HepG2 (cell line): ENCODE measurements at regions not wholly inside any gene's neighbourhood (a gene's known extent, or its start where the extent isn't known, plus 50 kb on each side); places are given as distances from the start of the nearest gene placed in this dataset.

Source experiments
- ATAC-seq: fragments of 200-7000 bp; cut with Tn5 transposase; 3 replicates; pipeline ENCODE4 v1.9.1; 2020; ENCODE audit warnings: mild to moderate bottlenecking, moderate library complexity
- BruUV-seq: library from RNA; stranded (reverse); fragments of 400-500 nt; replicated peaks from 2 replicates; lab custom pipeline; 2021; lab: Mats Ljungman, UMichigan
- CTCF ChIA-PET: fragments of 300-600 bp; formaldehyde crosslinking; extraction: SDS; loops from one replicate; lab custom pipeline; 2021; ENCODE audit warnings: low total read pairs, inconsistent platforms, low intra/inter-chr PET ratio; lab: Yijun Ruan, JAX
- POLR2A ChIA-PET: fragments of 350-600 bp; sonication (Branson Sonifier 250); formaldehyde crosslinking; loops from one replicate; lab custom pipeline; 2020; ENCODE audit warnings: antibody characterized with exemption, inconsistent platforms; lab: Yijun Ruan, JAX
- DNase-seq: peaks from one replicate; pipeline ENCODE4 v3.0.0-alpha.2; 2015; ENCODE audit warnings: low spot score
- FAIRE-seq: peaks from 3 replicates; lab custom pipeline; 2011; peaks lifted over from hg19 to GRCh38; lab: Jason Lieb, UNC
- H2AFZ ChIP-seq: one replicate; pipeline ENCODE4 v1.6.1; 2011; ENCODE audit warnings: low read length, inconsistent platforms
- H3K27ac ChIP-seq: fragments of 300-600 bp; 3 replicates; pipeline ENCODE4 v1.8.0; 2011; ENCODE audit warnings: mixed run types, mild to moderate bottlenecking, mixed read lengths, low read length, inconsistent platforms; ENCODE audit not compliant: insufficient read depth; ENCODE audit errors: extremely low read length
- H3K27me3 ChIP-seq, 2 experiments: fragments of 200-600 bp in 1 of 2; 2 replicates in 1 of 2; 3 replicates in 1 of 2; pipeline versions ENCODE4 v1.6.0 to v1.8.0; 2011; ENCODE audit warnings: low read length in 2 of 2, mild to moderate bottlenecking in 2 of 2, moderate library complexity in 2 of 2, inconsistent platforms in 1 of 2; ENCODE audit not compliant: insufficient read depth in 2 of 2, control insufficient read depth in 1 of 2
- H3K36me3 ChIP-seq, 2 experiments: fragments of 200-600 bp in 1 of 2; replicated peaks in 1 of 2; 2 replicates in 1 of 2; 3 replicates in 1 of 2; pipeline versions ENCODE4 v1.5.1 to v1.8.0; 2011; ENCODE audit warnings: low read length in 2 of 2, inconsistent platforms in 1 of 2; ENCODE audit not compliant: insufficient read depth in 2 of 2, control insufficient read depth in 1 of 2
- H3K4me1 ChIP-seq: 2 replicates; pipeline ENCODE4 v1.5.1; 2012; ENCODE audit warnings: low read length, inconsistent platforms; ENCODE audit not compliant: insufficient read depth
- H3K4me2 ChIP-seq: 2 replicates; pipeline ENCODE4 v1.6.0; 2011; ENCODE audit warnings: low read depth, low read length, inconsistent platforms
- H3K4me3 ChIP-seq, 3 experiments: fragments of 200-600 bp in 1 of 3; sonication (generic), shearing (Covaris generic) in 1 of 3; replicated peaks in 1 of 3; 2 replicates each; pipeline ENCODE4 v1.5.1; 2011 to 2016; ENCODE audit warnings: low read length in 3 of 3, inconsistent platforms in 2 of 3, low read depth in 2 of 3, mild to moderate bottlenecking in 2 of 3, control low read depth in 1 of 3, mixed read lengths in 1 of 3; ENCODE audit not compliant: insufficient read depth in 1 of 3
- H3K79me2 ChIP-seq: one replicate; pipeline ENCODE4 v1.6.1; 2011; ENCODE audit warnings: low read length, inconsistent platforms; ENCODE audit not compliant: insufficient read depth
- H3K9ac ChIP-seq: 2 replicates; pipeline ENCODE4 v1.6.0; 2011; ENCODE audit warnings: mild to moderate bottlenecking, low read depth, low read length, inconsistent platforms; ENCODE audit not compliant: insufficient read depth
- H3K9me3 ChIP-seq: 2 replicates; pipeline ENCODE4 v1.5.1; 2012; ENCODE audit warnings: mild to moderate bottlenecking, low read length
- H4K20me1 ChIP-seq: 2 replicates; pipeline ENCODE4 v1.6.0; 2011; ENCODE audit warnings: inconsistent platforms, mild to moderate bottlenecking, low read length, moderate library complexity; ENCODE audit not compliant: insufficient read depth
- ATF6 ChIP-seq: sonication (generic); formaldehyde crosslinking; conservative IDR thresholded peaks from 2 replicates; pipeline ENCODE4 v1.4.0; 2020; ENCODE audit warnings: missing genetic modification reagents
- FOXC1 ChIP-seq: sonication (generic); formaldehyde crosslinking; IDR thresholded peaks from 2 replicates; pipeline ENCODE4 v1.8.0; 2022; ENCODE audit warnings: mild to moderate bottlenecking, missing genetic modification reagents, borderline replicate concordance
- IKZF1 ChIP-seq: fragments of 450-650 bp; IDR thresholded peaks from 2 replicates; pipeline ENCODE4 v1.7.1; 2016
- NCOA2 ChIP-seq: sonication (generic); formaldehyde crosslinking; IDR thresholded peaks from 2 replicates; pipeline ENCODE4 v1.8.0; 2022; ENCODE audit warnings: inconsistent platforms
- POLR2A ChIP-seq, 2 experiments: IDR thresholded peaks; 2 replicates each; pipeline ENCODE4 v1.6.1; 2011; ENCODE audit warnings: low read depth in 2 of 2, low read length in 2 of 2, mild to moderate bottlenecking in 1 of 2, moderate library complexity in 1 of 2; ENCODE audit not compliant: insufficient read depth in 1 of 2
- ZNF878 ChIP-seq: sonication (generic); formaldehyde crosslinking; IDR thresholded peaks from 2 replicates; pipeline ENCODE4 v1.8.1; 2023; ENCODE audit warnings: mild to moderate bottlenecking, missing genetic modification reagents, moderate library complexity
- WGBS: methylation state at CpG from one replicate; pipeline ENCODE4 v1.1.6; 2017; ENCODE audit warnings: low lambda C conversion rate; 5-methylcytosine and 5-hydroxymethylcytosine counted together
- in situ Hi-C: cut with HindIII; loops from 2 replicates; pipeline ENCODE4 v1.10.0; 2017; ENCODE audit warnings: low pct_unique_long_range_greater_than_20kb; ENCODE audit not compliant: extremely low pct_ligation_motif_present
- intact Hi-C: fragments of 100-400 bp; cut with micrococcal nuclease; formaldehyde crosslinking; loops from one replicate; pipeline ENCODE4 v1.10.0; 2022; ENCODE audit not compliant: unreplicated experiment
- TF ChIP-seq, protein P1 (sequence below): sonication (generic); formaldehyde crosslinking; IDR thresholded peaks from 2 replicates; pipeline ENCODE4 v1.4.0; 2020; ENCODE audit warnings: missing genetic modification reagents, borderline replicate concordance
- TF ChIP-seq, protein P2 (sequence below): sonication (generic); formaldehyde crosslinking; IDR thresholded peaks from 2 replicates; pipeline ENCODE4 v1.4.0; 2020; ENCODE audit warnings: mild to moderate bottlenecking, low read depth, missing genetic modification reagents

DNA sequence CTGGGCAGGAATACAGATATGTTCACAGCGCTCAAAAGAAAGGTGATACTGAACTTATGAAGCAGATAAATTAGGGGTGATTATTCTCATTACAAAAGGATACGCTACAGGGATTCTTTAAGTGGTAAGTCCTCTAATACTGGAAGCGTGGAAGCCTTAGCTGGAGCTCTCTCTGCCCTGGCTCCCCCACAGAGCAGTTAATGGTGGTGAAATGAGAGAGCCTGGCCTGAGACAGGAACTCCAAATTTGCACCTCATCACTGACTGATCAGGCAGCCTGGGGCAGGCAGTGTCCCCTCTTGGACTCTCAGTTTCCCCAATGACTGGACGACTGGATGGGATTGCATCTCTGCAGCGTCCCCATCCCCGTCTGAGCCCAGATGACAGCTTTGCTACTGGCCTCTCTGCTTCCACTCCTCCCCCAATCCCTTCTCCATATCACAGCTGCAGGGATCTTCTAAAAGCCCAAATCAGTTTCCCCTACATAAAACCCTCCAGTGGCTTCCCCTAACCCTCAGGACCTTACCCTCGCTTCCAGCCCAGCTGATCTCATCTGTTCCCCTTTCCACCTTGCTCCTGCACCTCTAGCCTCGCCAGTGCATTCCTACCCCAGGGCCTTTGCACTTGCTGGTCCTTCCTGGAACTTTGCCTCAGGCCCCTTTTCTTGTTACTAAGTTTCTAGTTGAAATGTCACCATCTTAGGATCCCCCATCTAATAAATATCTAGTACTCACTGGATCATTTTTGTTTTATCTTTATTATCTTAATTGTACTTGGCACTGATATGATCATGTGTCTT lies 171.7 kb upstream of the LHX5 start (continued):
- TF ChIP-seq ATF6 (CRISPR knock-in tag) (no peak), FOXC1 (CRISPR knock-in tag) (no peak), IKZF1 (no peak), POLR2A (IDR thresholded peaks at IDR 0.05; ENCODE audit: insufficient read depth in 1 of 2, low read depth in 2 of 2, low read length in 2 of 2) (no peak), ZNF878 (no peak)
- TF ChIP-seq, protein P1, sequence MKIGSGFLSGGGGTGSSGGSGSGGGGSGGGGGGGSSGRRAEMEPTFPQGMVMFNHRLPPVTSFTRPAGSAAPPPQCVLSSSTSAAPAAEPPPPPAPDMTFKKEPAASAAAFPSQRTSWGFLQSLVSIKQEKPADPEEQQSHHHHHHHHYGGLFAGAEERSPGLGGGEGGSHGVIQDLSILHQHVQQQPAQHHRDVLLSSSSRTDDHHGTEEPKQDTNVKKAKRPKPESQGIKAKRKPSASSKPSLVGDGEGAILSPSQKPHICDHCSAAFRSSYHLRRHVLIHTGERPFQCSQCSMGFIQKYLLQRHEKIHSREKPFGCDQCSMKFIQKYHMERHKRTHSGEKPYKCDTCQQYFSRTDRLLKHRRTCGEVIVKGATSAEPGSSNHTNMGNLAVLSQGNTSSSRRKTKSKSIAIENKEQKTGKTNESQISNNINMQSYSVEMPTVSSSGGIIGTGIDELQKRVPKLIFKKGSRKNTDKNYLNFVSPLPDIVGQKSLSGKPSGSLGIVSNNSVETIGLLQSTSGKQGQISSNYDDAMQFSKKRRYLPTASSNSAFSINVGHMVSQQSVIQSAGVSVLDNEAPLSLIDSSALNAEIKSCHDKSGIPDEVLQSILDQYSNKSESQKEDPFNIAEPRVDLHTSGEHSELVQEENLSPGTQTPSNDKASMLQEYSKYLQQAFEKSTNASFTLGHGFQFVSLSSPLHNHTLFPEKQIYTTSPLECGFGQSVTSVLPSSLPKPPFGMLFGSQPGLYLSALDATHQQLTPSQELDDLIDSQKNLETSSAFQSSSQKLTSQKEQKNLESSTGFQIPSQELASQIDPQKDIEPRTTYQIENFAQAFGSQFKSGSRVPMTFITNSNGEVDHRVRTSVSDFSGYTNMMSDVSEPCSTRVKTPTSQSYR (CRISPR knock-in tag), result no peak

DNA sequence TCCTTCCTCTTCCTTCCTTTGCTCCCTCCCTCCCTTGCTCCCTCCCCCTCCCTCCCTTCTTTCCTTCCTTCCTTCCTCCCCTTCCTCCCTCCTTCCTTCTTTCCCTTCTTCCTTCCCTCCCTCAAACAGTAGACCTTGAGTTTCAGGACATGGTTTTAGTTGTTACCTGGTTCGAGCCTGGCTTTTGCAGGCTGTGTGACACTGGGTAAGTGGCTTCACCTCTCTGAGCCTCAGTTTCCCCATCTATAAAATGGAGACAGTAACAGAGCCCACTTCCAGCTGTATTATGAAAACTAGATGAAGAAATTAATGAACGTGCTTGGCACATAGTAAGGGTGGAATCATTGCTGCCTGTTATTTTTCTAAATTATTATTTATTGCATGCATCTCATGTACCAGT lies 171.0 kb upstream of the LHX5 start:
- no peaks in the 10 kb centered on the region for H3K36me3 ChIP-seq
- intact Hi-C loops, result no loop called here
- no peak for DNase-seq
- ChIA-PET POLR2A (no interaction called here), CTCF (no interaction called here)
- ATAC-seq, result no peak
- in situ Hi-C loops, result no loop called here
- no peak overlapping the region for H3K27ac ChIP-seq
- no peaks in the 10 kb centered on the region for H3K4me1 ChIP-seq
- TF ChIP-seq, protein P2, sequence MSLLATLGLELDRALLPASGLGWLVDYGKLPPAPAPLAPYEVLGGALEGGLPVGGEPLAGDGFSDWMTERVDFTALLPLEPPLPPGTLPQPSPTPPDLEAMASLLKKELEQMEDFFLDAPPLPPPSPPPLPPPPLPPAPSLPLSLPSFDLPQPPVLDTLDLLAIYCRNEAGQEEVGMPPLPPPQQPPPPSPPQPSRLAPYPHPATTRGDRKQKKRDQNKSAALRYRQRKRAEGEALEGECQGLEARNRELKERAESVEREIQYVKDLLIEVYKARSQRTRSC (CRISPR knock-in tag), result no peak
- no peak for TF ChIP-seq NCOA2 (CRISPR knock-in tag)
- TF ChIP-seq, all 625 proteins: peak for 0
- Histone ChIP-seq H3K9me3 (no peaks in the 10 kb centered on the region), H2AFZ (no peak overlapping the region), H3K79me2 (no peaks in the 10 kb centered on the region), H3K9ac (no peak overlapping the region), H4K20me1 (no peaks in the 10 kb centered on the region), H3K4me3 (no peak overlapping the region), H3K4me2 (no peak overlapping the region), H3K27me3 (peaks cover 1 to 26% of the 10 kb centered on the region in 2 experiments; a peak in 2 of 5 replicates)
- FAIRE-seq, result no peak
- 1% methylated on average over 2 of the region's 2 CpGs for WGBS
- BruUV-seq, result no TSS peak
